Neural cell (in vitro differentiated cells): ENCODE measurements at regions not wholly inside any gene's neighbourhood (a gene's known extent, or its start where the extent isn't known, plus 50 kb on each side); places are given as distances from the start of the nearest gene placed in this dataset.

Experiments used
- H2AFZ ChIP-seq: fragments of 200-600, 300-800 bp; sonication (generic), shearing (Covaris generic); 2 replicates; pipeline ENCODE4 v1.6.0; 2014; ENCODE audit warnings: low read depth, mild to moderate bottlenecking, antibody characterized with exemption, low read length, moderate library complexity
- H3F3A ChIP-seq: fragments of 200-600 bp; shearing (Covaris generic); 2 replicates; pipeline ENCODE4 v1.6.1; 2016; ENCODE audit warnings: mild to moderate bottlenecking, moderate library complexity, mixed read lengths, antibody characterized with exemption, low read length; ENCODE audit not compliant: insufficient read depth, poor library complexity, severe bottlenecking
- H3K27ac ChIP-seq: fragments of 200-600, 300-800 bp; sonication (generic), shearing (Covaris generic); 2 replicates; pipeline ENCODE4 v1.5.1; 2014; ENCODE audit warnings: mild to moderate bottlenecking, low read length, moderate library complexity
- H3K27me3 ChIP-seq: fragments of 300-800, 200-600 bp; sonication (generic), shearing (Covaris generic); 2 replicates; pipeline ENCODE4 v1.6.0; 2014; ENCODE audit warnings: mild to moderate bottlenecking, low read depth, low read length, moderate library complexity; ENCODE audit not compliant: insufficient read depth
- H3K36me3 ChIP-seq: fragments of 300-800, 200-600 bp; sonication (generic), shearing (Covaris generic); 2 replicates; pipeline ENCODE4 v1.5.1; 2014; ENCODE audit warnings: mild to moderate bottlenecking, antibody characterized with exemption, low read length, moderate library complexity; ENCODE audit not compliant: insufficient read depth
- H3K4me2 ChIP-seq: fragments of 300-800, 200-600 bp; sonication (generic), shearing (Covaris generic); 2 replicates; pipeline ENCODE4 v1.6.0; 2014; ENCODE audit warnings: mild to moderate bottlenecking, low read length
- H3K4me3 ChIP-seq: fragments of 300-800, 200-600 bp; sonication (generic), shearing (Covaris generic); 2 replicates; pipeline ENCODE4 v1.5.1; 2014; ENCODE audit warnings: mild to moderate bottlenecking, low read length, moderate library complexity
- H3K79me2 ChIP-seq: fragments of 200-600 bp; shearing (Covaris generic); replicated peaks from 2 replicates; pipeline ENCODE4 v1.6.0; 2014; ENCODE audit warnings: mild to moderate bottlenecking, low read length, moderate library complexity; ENCODE audit not compliant: insufficient read depth
- H3K9ac ChIP-seq: fragments of 300-800, 200-600 bp; sonication (generic), shearing (Covaris generic); 2 replicates; pipeline ENCODE4 v1.6.1; 2016; ENCODE audit warnings: mild to moderate bottlenecking, low read length, mixed read lengths
- H3K9me2 ChIP-seq: fragments of 200-600 bp; shearing (Covaris generic); 2 replicates; pipeline ENCODE4 v1.6.1; 2016; ENCODE audit warnings: mild to moderate bottlenecking, low read length, mixed read lengths; ENCODE audit not compliant: insufficient read depth
- H3K9me3 ChIP-seq: fragments of 200-600, 300-800 bp; sonication (generic), shearing (Covaris generic); 2 replicates; pipeline ENCODE4 v1.6.1; 2016; ENCODE audit warnings: mild to moderate bottlenecking, mixed run types, low read length, moderate library complexity, mixed read lengths
- H4K20me1 ChIP-seq: fragments of 200-600 bp; shearing (Covaris generic); 2 replicates; pipeline ENCODE4 v1.6.1; 2016; ENCODE audit warnings: mild to moderate bottlenecking, mixed run types; ENCODE audit not compliant: insufficient read depth
- EP300 ChIP-seq: fragments of 450-650 bp; conservative IDR thresholded peaks from 2 replicates; pipeline ENCODE4 v1.6.1; 2014; ENCODE audit warnings: antibody characterized with exemption, mild to moderate bottlenecking, moderate library complexity; ENCODE audit not compliant: poor library complexity, severe bottlenecking
- EZH2 ChIP-seq: fragments of 200-600, 300-800 bp; shearing (Covaris generic), sonication (generic); IDR thresholded peaks from 2 replicates; pipeline ENCODE4 v1.6.1; 2014; ENCODE audit warnings: antibody characterized with exemption, low read length, borderline replicate concordance, mild to moderate bottlenecking; ENCODE audit not compliant: insufficient read depth, poor library complexity, severe bottlenecking
- MXI1 ChIP-seq: fragments of 450-650 bp; conservative IDR thresholded peaks from 2 replicates; pipeline ENCODE4 v1.6.1; 2014; ENCODE audit warnings: antibody characterized with exemption, mild to moderate bottlenecking; ENCODE audit not compliant: poor library complexity, severe bottlenecking
- POLR2AphosphoS5 ChIP-seq: IDR thresholded peaks from 2 replicates; pipeline ENCODE4 v1.6.1; 2012
- RAD21 ChIP-seq: fragments of 450-650 bp; conservative IDR thresholded peaks from 2 replicates; pipeline ENCODE4 v1.6.1; 2014; ENCODE audit warnings: antibody characterized with exemption, mild to moderate bottlenecking, moderate library complexity
- SMC3 ChIP-seq: fragments of 450-650 bp; conservative IDR thresholded peaks from 2 replicates; pipeline ENCODE4 v1.6.1; 2014; ENCODE audit warnings: antibody characterized with exemption, mild to moderate bottlenecking, moderate library complexity; ENCODE audit not compliant: poor library complexity
- TAF1 ChIP-seq: IDR thresholded peaks from 2 replicates; pipeline ENCODE4 v1.6.1; 2012; ENCODE audit warnings: low read depth
- TF ChIP-seq, protein P1 (sequence below): fragments of 450-650 bp; IDR thresholded peaks from 2 replicates; pipeline ENCODE4 v1.5.1; 2014; ENCODE audit warnings: antibody characterized with exemption, mild to moderate bottlenecking, moderate library complexity; ENCODE audit not compliant: poor library complexity, severe bottlenecking
- TF ChIP-seq, protein P2 (sequence below): IDR thresholded peaks from 2 replicates; pipeline ENCODE4 v1.6.1; 2012; ENCODE audit warnings: borderline replicate concordance

DNA sequence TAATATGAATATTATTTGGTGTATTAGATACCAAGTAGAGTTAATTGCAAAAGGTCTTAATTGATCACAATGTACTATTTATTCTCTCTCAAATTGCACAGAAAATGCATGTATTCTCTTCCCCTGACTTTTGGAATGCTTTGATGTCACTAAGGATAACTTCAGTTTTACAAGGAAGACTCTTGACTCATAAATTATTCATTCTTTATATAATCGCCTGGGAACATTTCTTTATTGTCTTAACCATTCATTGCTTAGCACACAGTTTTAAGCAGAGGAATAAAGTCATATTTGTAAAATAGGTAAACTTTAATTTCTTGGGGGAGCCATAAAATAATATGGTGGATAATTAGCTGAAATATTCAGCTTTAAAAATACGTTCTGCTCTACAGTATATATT, 306.0 kb upstream of the TMEM229A start:
- H3K27me3 ChIP-seq: no peaks in the 10 kb centered on the region
- H3K9ac ChIP-seq: no peak overlapping the region
- H3K4me2 ChIP-seq: no peak overlapping the region
- H3K9me2 ChIP-seq: no peaks in the 10 kb centered on the region
- TF ChIP-seq EP300 (no peak), POLR2AphosphoS5 (no peak), MXI1 (no peak), TAF1 (no peak)
- no peak overlapping the region for H3K27ac ChIP-seq
- no peak overlapping the region for H3K4me3 ChIP-seq
- H3K36me3 ChIP-seq: no peaks in the 10 kb centered on the region
- no peak overlapping the region for H2AFZ ChIP-seq
- H3K9me3 ChIP-seq: no peaks in the 10 kb centered on the region
- H3K79me2 ChIP-seq: no peaks in the 10 kb centered on the region
- no peaks in the 10 kb centered on the region for H3F3A ChIP-seq
- H4K20me1 ChIP-seq: no peaks in the 10 kb centered on the region

DNA sequence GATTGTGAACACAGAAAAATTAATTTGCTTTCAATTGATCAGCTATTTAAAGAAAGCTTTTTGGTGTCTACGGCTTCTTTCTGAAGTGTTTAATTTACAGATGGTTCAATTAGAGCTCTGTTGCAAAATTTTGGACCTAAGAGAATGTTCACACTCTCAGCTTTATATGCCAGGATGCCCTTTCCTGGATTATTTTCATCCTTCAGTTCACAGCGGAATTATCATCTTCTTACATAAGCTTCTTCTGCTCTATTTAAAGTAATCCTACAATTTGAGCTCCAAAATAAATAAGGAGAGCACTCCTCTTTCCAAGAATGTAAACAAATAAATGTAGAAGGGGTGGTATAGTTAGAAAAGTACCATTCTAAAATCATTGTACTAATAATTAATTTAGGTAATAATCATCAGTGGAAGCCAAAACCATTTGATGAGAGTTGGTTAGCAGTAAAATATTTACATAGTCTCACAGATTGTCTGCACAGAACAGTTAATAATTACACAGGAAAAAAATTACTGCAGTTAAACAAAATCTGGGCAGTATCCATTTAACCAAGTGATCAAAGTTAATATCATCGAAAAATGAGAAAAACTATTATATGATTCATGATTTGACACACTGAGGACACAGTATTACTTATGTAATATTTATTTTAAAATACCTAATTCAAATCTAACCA, 298.0 kb upstream of the TMEM229A start:
- no peak overlapping the region for H2AFZ ChIP-seq
- no peak overlapping the region for H3K4me3 ChIP-seq
- no peak overlapping the region for H3K4me2 ChIP-seq
- H3F3A ChIP-seq: no peaks in the 10 kb centered on the region
- H3K79me2 ChIP-seq: no peaks in the 10 kb centered on the region
- H3K27me3 ChIP-seq: no peaks in the 10 kb centered on the region
- no peak overlapping the region for H3K9ac ChIP-seq
- TF ChIP-seq MXI1: no peak
- no peak for TF ChIP-seq TAF1
- no peak for TF ChIP-seq EP300
- TF ChIP-seq, protein P1, sequence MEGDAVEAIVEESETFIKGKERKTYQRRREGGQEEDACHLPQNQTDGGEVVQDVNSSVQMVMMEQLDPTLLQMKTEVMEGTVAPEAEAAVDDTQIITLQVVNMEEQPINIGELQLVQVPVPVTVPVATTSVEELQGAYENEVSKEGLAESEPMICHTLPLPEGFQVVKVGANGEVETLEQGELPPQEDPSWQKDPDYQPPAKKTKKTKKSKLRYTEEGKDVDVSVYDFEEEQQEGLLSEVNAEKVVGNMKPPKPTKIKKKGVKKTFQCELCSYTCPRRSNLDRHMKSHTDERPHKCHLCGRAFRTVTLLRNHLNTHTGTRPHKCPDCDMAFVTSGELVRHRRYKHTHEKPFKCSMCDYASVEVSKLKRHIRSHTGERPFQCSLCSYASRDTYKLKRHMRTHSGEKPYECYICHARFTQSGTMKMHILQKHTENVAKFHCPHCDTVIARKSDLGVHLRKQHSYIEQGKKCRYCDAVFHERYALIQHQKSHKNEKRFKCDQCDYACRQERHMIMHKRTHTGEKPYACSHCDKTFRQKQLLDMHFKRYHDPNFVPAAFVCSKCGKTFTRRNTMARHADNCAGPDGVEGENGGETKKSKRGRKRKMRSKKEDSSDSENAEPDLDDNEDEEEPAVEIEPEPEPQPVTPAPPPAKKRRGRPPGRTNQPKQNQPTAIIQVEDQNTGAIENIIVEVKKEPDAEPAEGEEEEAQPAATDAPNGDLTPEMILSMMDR: no peak
- no peak for TF ChIP-seq EZH2
- no peak for TF ChIP-seq RAD21
- TF ChIP-seq POLR2AphosphoS5: no peak
- no peak for TF ChIP-seq SMC3
- TF ChIP-seq, protein P2, sequence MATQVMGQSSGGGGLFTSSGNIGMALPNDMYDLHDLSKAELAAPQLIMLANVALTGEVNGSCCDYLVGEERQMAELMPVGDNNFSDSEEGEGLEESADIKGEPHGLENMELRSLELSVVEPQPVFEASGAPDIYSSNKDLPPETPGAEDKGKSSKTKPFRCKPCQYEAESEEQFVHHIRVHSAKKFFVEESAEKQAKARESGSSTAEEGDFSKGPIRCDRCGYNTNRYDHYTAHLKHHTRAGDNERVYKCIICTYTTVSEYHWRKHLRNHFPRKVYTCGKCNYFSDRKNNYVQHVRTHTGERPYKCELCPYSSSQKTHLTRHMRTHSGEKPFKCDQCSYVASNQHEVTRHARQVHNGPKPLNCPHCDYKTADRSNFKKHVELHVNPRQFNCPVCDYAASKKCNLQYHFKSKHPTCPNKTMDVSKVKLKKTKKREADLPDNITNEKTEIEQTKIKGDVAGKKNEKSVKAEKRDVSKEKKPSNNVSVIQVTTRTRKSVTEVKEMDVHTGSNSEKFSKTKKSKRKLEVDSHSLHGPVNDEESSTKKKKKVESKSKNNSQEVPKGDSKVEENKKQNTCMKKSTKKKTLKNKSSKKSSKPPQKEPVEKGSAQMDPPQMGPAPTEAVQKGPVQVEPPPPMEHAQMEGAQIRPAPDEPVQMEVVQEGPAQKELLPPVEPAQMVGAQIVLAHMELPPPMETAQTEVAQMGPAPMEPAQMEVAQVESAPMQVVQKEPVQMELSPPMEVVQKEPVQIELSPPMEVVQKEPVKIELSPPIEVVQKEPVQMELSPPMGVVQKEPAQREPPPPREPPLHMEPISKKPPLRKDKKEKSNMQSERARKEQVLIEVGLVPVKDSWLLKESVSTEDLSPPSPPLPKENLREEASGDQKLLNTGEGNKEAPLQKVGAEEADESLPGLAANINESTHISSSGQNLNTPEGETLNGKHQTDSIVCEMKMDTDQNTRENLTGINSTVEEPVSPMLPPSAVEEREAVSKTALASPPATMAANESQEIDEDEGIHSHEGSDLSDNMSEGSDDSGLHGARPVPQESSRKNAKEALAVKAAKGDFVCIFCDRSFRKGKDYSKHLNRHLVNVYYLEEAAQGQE: no peak
- H3K9me2 ChIP-seq: no peaks in the 10 kb centered on the region
- no peak overlapping the region for H3K27ac ChIP-seq
- H3K36me3 ChIP-seq: no peaks in the 10 kb centered on the region
- H3K9me3 ChIP-seq: no peaks in the 10 kb centered on the region
- no peaks in the 10 kb centered on the region for H4K20me1 ChIP-seq
